DOHH2 (cell line): ENCODE measurements at regions not wholly inside any gene's neighbourhood (a gene's known extent, or its start where the extent isn't known, plus 50 kb on each side); places are given as distances from the start of the nearest gene placed in this dataset.

Experiments used
- H3F3A ChIP-seq: fragments of 200-600 bp; sonication (generic), shearing (Covaris generic); 2 replicates; pipeline ENCODE4 v1.6.0; 2016; ENCODE audit warnings: antibody characterized with exemption, mild to moderate bottlenecking; ENCODE audit not compliant: control insufficient read depth, insufficient read depth
- H3K27ac ChIP-seq: fragments of 200-600 bp; sonication (generic); 2 replicates; pipeline ENCODE4 v1.5.1; 2014; ENCODE audit warnings: low read depth, mild to moderate bottlenecking, low read length, moderate library complexity
- H3K27me3 ChIP-seq: fragments of 200-600 bp; sonication (generic); 2 replicates; pipeline ENCODE4 v1.6.1; 2014; ENCODE audit warnings: mild to moderate bottlenecking, low read length, mixed read lengths; ENCODE audit not compliant: control insufficient read depth
- H3K36me3 ChIP-seq: fragments of 200-600 bp; sonication (generic); 2 replicates; pipeline ENCODE4 v1.6.1; 2014; ENCODE audit warnings: mild to moderate bottlenecking, low read length, moderate library complexity, mixed read lengths; ENCODE audit not compliant: control insufficient read depth
- H3K4me1 ChIP-seq: fragments of 200-600 bp; sonication (generic); 2 replicates; pipeline ENCODE4 v1.6.1; 2014; ENCODE audit warnings: mild to moderate bottlenecking, low read length, mixed read lengths; ENCODE audit not compliant: control insufficient read depth
- H3K4me2 ChIP-seq: fragments of 200-600 bp; sonication (generic); 2 replicates; pipeline ENCODE4 v1.6.0; 2014; ENCODE audit warnings: mild to moderate bottlenecking, low read length, moderate library complexity
- H3K4me3 ChIP-seq: fragments of 200-600 bp; sonication (generic); 2 replicates; pipeline ENCODE4 v1.5.1; 2014; ENCODE audit warnings: mild to moderate bottlenecking, low read length, mixed read lengths
- H3K79me2 ChIP-seq: fragments of 200-600 bp; sonication (generic); 2 replicates; pipeline ENCODE4 v1.6.1; 2014; ENCODE audit warnings: mild to moderate bottlenecking, low read length, mixed read lengths; ENCODE audit not compliant: control insufficient read depth
- H3K9me2 ChIP-seq: fragments of 200-600 bp; sonication (generic); replicated peaks from 2 replicates; pipeline ENCODE4 v1.6.1; 2014; ENCODE audit warnings: mild to moderate bottlenecking, low read length, mixed read lengths; ENCODE audit not compliant: control insufficient read depth
- H3K9me3 ChIP-seq: fragments of 200-600 bp; sonication (generic); 2 replicates; pipeline ENCODE4 v1.6.1; 2014; ENCODE audit warnings: antibody characterized with exemption, low read length, mixed read lengths; ENCODE audit not compliant: control insufficient read depth, insufficient read depth
- H4K20me1 ChIP-seq: fragments of 200-600 bp; sonication (generic); 2 replicates; pipeline ENCODE4 v1.6.0; 2014; ENCODE audit warnings: low read depth, mild to moderate bottlenecking, antibody characterized with exemption, low read length, moderate library complexity; ENCODE audit not compliant: control insufficient read depth, insufficient read depth
- EZH2phosphoT487 ChIP-seq: fragments of 200-600 bp; sonication (generic); IDR thresholded peaks from 2 replicates; pipeline ENCODE4 v1.6.1; 2017; ENCODE audit warnings: borderline replicate concordance, mild to moderate bottlenecking, antibody characterized with exemption, low read length, moderate library complexity, mixed read lengths
- TF ChIP-seq, protein P1 (sequence below): fragments of 200-600 bp; sonication (generic); IDR thresholded peaks from one replicate; pipeline ENCODE4 v1.5.1; 2014; ENCODE audit warnings: antibody characterized with exemption, mild to moderate bottlenecking, low read depth, low read length; ENCODE audit not compliant: poor library complexity, severe bottlenecking

DNA sequence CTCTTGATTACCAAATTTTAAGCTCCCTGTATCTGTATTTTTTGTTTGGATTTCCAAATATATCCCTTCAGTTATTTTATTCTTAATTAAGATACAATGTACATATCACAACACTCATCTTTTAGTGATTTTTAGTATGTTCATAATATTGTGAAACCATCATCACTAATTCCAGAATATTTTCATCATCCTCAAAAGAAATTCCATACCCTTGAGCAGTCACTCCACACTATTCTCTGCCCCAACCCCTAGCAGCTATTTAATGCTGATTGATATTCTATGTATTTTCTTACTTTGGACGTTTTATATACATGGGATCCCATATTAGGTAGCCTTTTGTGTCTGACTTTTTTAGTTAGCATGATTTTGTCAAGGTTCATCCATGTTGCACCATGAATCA, 127.4 kb upstream of the SLC8A1 start:
- Histone ChIP-seq H3K27ac (no peak overlapping the region), H3K27me3 (no peaks in the 10 kb centered on the region), H3K36me3 (no peaks in the 10 kb centered on the region), H3K9me3 (no peaks in the 10 kb centered on the region), H3K4me3 (no peak overlapping the region), H3K79me2 (no peaks in the 10 kb centered on the region), H3K4me2 (no peak overlapping the region), H3K9me2 (no peaks in the 10 kb centered on the region), H3K4me1 (no peaks in the 10 kb centered on the region), H4K20me1 (no peaks in the 10 kb centered on the region), H3F3A (no peaks in the 10 kb centered on the region)
- TF ChIP-seq, protein P1, sequence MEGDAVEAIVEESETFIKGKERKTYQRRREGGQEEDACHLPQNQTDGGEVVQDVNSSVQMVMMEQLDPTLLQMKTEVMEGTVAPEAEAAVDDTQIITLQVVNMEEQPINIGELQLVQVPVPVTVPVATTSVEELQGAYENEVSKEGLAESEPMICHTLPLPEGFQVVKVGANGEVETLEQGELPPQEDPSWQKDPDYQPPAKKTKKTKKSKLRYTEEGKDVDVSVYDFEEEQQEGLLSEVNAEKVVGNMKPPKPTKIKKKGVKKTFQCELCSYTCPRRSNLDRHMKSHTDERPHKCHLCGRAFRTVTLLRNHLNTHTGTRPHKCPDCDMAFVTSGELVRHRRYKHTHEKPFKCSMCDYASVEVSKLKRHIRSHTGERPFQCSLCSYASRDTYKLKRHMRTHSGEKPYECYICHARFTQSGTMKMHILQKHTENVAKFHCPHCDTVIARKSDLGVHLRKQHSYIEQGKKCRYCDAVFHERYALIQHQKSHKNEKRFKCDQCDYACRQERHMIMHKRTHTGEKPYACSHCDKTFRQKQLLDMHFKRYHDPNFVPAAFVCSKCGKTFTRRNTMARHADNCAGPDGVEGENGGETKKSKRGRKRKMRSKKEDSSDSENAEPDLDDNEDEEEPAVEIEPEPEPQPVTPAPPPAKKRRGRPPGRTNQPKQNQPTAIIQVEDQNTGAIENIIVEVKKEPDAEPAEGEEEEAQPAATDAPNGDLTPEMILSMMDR, result no peak
- TF ChIP-seq EZH2phosphoT487, result no peak

DNA sequence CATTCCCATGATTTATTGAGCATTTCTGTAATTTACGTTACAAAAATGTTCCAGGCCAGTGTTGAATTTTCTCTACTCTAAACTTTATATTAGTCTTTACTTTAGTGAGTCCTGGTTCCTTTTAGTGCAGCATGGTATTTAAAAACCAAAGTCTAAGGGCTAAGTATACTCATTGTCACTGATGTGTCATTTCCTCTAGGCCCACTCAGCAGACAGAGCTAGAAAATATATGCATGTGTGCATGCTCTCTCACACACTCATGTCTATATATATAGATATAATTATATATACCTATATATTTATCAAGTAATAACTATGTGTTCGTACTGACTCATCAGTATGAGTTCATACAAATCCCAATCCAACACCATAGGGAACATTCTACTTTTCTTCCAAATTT, 132.5 kb upstream of the SLC8A1 start:
- Histone ChIP-seq H3K4me3 (no peak overlapping the region), H3K36me3 (no peaks in the 10 kb centered on the region), H3F3A (no peaks in the 10 kb centered on the region), H3K9me3 (no peaks in the 10 kb centered on the region), H3K4me2 (no peak overlapping the region), H4K20me1 (no peaks in the 10 kb centered on the region), H3K27me3 (no peaks in the 10 kb centered on the region), H3K79me2 (no peaks in the 10 kb centered on the region), H3K4me1 (no peaks in the 10 kb centered on the region), H3K9me2 (no peaks in the 10 kb centered on the region), H3K27ac (no peak overlapping the region)
- no peak for TF ChIP-seq EZH2phosphoT487
- TF ChIP-seq, protein P1, result no peak

DNA sequence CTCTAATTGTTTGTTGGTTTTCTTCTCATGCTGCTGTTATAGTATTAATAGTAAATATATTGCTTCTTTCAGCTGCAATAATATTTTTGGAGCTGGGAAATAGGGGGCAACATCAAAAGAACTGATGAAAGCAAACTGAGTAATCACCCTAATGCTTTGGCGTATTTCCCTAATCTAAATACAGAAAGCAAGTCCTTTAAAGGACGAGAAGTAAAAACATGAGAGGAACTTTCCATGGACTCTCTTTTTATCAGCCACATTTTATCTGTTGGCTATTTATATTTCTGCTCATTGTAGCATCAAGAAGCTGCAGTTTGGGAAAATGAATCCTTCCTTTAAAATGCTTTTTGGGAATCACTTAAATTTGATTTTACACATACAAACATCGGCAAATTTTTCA, 139.9 kb upstream of the SLC8A1 start:
- no peak overlapping the region for H3K27ac ChIP-seq

More for the DNA sequence above, 139.9 kb upstream of the SLC8A1 start:
- Histone ChIP-seq H3K9me3 (no peaks in the 10 kb centered on the region), H3K4me2 (no peak overlapping the region), H3K9me2 (no peaks in the 10 kb centered on the region), H3K4me1 (no peaks in the 10 kb centered on the region), H3K36me3 (no peaks in the 10 kb centered on the region), H3K27me3 (peaks cover 6% of the 10 kb centered on the region; the same call in 1 of the 2 replicates), H3K79me2 (no peaks in the 10 kb centered on the region), H4K20me1 (no peaks in the 10 kb centered on the region), H3K4me3 (no peak overlapping the region), H3F3A (no peaks in the 10 kb centered on the region)
- TF ChIP-seq, protein P1, result no peak
